ENCODE measurements at regions not wholly inside any gene's neighbourhood (a gene's known extent, or its start where the extent isn't known, plus 50 kb on each side); places are given as distances from the start of the nearest gene placed in this dataset.

- no peak overlapping the region for H3K4me3 ChIP-seq (ENCODE audit: low read depth, low read length)
- TF ChIP-seq, protein P1, sequence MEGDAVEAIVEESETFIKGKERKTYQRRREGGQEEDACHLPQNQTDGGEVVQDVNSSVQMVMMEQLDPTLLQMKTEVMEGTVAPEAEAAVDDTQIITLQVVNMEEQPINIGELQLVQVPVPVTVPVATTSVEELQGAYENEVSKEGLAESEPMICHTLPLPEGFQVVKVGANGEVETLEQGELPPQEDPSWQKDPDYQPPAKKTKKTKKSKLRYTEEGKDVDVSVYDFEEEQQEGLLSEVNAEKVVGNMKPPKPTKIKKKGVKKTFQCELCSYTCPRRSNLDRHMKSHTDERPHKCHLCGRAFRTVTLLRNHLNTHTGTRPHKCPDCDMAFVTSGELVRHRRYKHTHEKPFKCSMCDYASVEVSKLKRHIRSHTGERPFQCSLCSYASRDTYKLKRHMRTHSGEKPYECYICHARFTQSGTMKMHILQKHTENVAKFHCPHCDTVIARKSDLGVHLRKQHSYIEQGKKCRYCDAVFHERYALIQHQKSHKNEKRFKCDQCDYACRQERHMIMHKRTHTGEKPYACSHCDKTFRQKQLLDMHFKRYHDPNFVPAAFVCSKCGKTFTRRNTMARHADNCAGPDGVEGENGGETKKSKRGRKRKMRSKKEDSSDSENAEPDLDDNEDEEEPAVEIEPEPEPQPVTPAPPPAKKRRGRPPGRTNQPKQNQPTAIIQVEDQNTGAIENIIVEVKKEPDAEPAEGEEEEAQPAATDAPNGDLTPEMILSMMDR (IDR thresholded peaks at IDR 0.05; ENCODE audit: low read depth, low read length), result no peak
Measured at GRCh38 chr10:111956841-111957240, 226.7 kb downstream of the GPAM start.

DNA sequence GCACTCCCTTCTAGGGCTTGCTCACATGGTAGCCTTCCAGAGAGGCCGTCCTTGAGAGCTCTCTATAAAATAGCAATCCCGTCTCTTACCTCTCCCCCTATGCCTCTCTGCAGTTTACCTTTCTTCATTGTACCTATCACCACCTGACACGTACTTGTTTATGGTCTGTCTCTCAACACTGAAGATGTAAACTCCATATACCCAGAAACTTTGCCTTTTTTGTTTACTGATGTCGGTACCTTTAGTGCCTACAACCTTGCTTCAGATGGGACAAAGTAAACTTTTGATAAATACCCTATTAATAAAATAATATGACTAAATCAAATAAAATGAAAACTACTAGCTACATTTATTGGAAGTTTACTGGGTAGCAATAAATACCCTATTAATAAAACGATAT lies 220.6 kb downstream of the GPAM start:
- TF ChIP-seq, protein P1 (IDR thresholded peaks at IDR 0.05; ENCODE audit: low read depth, low read length), result no peak
- H3K4me3 ChIP-seq (ENCODE audit: low read depth, low read length), result no peak overlapping the region

DNA sequence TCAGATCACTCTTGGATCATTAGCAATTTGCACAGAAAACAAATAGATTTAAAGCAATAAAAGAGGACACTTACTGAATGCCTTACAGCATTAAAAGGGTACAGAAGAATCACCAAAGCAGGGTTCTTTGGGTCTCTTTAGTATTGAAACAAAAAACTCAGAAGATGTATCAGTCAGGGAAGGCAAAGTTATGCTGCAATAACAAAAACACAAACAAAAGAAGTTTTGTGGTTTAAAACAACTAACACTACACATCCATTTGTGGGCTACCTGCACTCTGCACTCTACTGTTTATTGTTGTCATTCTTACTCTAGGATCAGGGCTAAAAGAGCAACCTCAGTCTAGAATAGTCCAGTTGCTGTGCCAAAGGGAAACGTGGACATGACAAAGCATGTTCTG lies 216.4 kb downstream of the GPAM start:
- TF ChIP-seq, protein P1 (IDR thresholded peaks at IDR 0.05; ENCODE audit: low read depth, low read length), result no peak
- H3K4me3 ChIP-seq (ENCODE audit: low read depth, low read length), result no peak overlapping the region

- TF ChIP-seq, protein P1 (IDR thresholded peaks at IDR 0.05; ENCODE audit: low read depth, low read length), result no peak
- no peak overlapping the region for H3K4me3 ChIP-seq (ENCODE audit: low read depth, low read length)
Measured at GRCh38 chr10:111967547-111967946, 216.0 kb downstream of the GPAM start.

GRCh38 chr10:111968647-111969046 lies 214.9 kb downstream of the GPAM start:
- TF ChIP-seq, protein P1 (IDR thresholded peaks at IDR 0.05; ENCODE audit: low read depth, low read length), result no peak
- H3K4me3 ChIP-seq (ENCODE audit: low read depth, low read length), result no peak overlapping the region

DNA sequence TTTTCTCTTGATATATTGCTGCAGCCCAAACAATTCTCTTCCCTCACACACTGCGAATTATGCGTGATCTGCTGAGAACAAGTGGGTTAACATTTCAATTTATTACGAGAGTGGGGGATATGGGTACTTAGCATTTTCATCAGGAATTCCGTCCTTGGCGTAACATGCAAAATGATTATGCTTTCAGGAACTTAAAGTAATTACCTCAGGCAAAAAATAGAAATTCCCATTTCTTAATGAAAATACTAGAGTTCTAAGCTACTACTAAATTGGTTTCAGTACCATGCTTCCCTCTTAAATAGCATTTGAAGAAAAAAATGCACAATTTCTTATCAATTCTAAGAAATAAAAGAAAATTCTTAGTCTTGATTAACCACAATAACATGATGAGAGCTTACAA lies 213.5 kb downstream of the GPAM start:
- TF ChIP-seq, protein P1 (IDR thresholded peaks at IDR 0.05; ENCODE audit: low read depth, low read length), result no peak
- H3K4me3 ChIP-seq (ENCODE audit: low read depth, low read length), result no peak overlapping the region

- no peak overlapping the region for H3K4me3 ChIP-seq (ENCODE audit: low read depth, low read length)
- TF ChIP-seq, protein P1 (IDR thresholded peaks at IDR 0.05; ENCODE audit: low read depth, low read length), result no peak
Measured at GRCh38 chr10:111972109-111972508, 211.5 kb downstream of the GPAM start.

Data from WI38 (cell line).